ENCODE measurements at regions not wholly inside any gene's neighbourhood (a gene's known extent, or its start where the extent isn't known, plus 50 kb on each side); places are given as distances from the start of the nearest gene placed in this dataset.

GRCh38 chr13:50531917-50532899 is 311.3 kb downstream of the DLEU7 start:
- TF ChIP-seq PPARA (CRISPR knock-in tag; IDR thresholded peaks at IDR 0.05; ENCODE audit: borderline replicate concordance) (no peak), ZC3H10 (CRISPR knock-in tag; IDR thresholded peaks at IDR 0.05) (no peak), ISL1 (CRISPR knock-in tag; IDR thresholded peaks at IDR 0.05) (no peak)

Measured in SK-N-SH treated with all-trans-retinoic acid at 6 μM for 48 hours (cell line).